GM21360 (cell line): ENCODE measurements at regions not wholly inside any gene's neighbourhood (a gene's known extent, or its start where the extent isn't known, plus 50 kb on each side); places are given as distances from the start of the nearest gene placed in this dataset.
"Not testable (repeated sequence)": the region's sequence is repeated elsewhere in the genome, so short reads cannot be mapped to it uniquely, and the experiment has no call there.

Experiments used
- ATAC-seq: cut with Tn5 transposase; IDR thresholded peaks from one replicate; pipeline ENCODE4 v1.9.1; 2021; ENCODE audit warnings: mild to moderate bottlenecking, moderate library complexity; ENCODE audit not compliant: unreplicated experiment

DNA sequence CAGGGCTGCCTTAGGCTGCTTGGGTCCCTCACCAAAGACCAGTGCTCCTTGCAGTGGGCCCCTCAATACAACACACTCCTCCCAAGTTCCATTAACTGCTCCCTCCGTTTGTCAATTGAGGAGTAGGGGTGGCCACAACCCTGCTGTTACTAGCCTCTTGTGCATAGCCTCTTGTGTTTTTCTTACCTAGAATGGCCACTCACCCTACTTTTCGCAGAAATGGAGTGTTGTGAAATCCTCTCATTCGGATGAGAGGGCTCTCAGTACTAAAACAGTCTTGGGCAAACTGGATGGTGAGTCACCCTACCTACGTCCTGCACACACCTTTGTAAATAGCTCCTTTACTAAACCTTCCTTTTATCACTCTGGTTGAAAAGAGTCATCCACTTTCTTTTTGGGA is 253.9 kb downstream of the OSR1 start:
- no peak for ATAC-seq

DNA sequence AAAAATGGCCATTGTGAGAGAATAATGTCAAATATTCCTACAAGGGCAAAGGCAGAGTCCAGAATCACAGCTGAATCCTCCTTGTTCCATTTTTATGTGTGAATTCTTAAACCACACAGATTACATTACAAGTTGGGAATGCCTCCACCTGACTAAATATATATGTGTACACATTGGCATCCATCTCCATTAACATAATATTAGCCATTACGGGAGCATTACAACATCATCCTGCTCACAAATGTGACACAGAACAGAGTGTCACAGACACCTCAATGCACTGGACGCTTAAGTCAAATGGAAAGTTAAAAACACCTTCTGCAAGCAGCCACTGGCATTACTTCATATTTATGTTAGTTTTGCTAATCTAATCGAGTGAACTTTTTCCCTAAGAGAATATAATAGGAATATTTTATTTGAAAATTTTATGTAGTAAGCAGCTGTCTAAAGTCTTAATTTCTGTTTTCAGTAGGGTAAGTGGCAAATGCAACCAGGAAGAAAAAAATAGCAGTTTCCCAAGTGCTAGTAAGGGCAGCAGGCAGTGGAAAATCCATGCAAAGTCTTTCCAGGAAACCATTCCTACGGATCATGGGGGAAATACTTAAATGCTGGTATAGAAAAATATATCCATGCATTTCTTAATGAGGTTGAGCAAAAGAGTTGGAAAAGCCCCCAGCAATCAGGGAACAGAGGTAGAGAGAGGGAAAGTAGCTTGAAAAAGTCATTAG is 255.6 kb downstream of the OSR1 start:
- no peak for ATAC-seq

DNA sequence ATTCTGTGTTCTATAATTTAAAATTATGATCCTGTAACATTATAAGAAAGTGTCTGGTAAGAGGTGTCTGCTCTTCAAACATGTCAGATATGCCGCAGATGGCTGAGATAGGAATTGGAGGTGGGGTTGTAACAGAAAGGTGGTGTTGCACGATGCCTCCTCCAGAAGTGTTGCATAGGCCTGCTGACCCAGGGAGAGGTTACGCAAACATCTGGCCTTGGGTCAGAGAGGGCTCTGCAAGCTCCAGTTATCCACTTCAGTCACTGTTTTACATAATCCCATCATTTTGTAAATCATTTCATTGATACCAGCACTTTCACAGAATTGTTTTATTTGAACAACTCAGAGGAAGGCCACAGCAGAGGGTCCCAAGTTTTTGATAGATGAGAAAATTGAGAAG is 256.5 kb downstream of the OSR1 start:
- no peak for ATAC-seq

DNA sequence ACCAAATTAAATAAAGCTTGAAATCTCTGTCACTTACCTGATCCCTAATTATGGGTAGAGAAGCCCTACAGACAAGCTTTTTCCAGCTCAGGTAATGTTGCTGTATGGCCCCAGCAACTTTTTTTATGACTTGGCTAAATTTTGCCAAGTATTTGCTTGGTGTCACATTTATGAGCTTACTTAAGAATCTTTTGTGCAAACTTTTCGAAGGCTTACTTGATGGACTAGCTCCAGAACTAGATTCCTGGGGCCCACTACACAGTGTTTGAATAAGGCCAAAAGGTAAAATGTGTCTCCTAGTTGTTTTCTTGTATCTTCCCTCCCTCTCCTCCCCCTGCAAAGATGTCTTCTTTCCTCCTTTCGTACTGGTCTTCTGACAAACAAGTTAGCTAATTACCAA is 257.9 kb downstream of the OSR1 start:
- no peak for ATAC-seq

DNA sequence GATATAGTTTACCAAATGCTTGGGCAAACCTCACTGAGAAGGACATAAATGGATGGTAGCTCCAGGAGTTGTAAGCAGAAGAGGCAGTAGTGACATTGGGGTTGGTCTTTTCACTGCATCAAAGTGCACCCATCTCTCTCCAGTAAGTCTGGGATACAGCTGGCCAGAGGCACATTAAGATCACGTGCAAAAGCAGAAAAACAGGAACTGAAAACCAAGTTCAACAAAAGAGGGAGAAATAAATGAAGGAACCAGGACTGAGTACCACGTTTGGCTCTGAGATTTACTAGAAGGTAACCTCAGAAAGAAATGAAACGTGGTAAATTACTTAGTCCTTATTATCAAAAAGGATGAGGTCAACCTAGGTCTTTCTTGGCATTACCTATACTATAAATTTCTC is 259.2 kb downstream of the OSR1 start:
- ATAC-seq: no peak

DNA sequence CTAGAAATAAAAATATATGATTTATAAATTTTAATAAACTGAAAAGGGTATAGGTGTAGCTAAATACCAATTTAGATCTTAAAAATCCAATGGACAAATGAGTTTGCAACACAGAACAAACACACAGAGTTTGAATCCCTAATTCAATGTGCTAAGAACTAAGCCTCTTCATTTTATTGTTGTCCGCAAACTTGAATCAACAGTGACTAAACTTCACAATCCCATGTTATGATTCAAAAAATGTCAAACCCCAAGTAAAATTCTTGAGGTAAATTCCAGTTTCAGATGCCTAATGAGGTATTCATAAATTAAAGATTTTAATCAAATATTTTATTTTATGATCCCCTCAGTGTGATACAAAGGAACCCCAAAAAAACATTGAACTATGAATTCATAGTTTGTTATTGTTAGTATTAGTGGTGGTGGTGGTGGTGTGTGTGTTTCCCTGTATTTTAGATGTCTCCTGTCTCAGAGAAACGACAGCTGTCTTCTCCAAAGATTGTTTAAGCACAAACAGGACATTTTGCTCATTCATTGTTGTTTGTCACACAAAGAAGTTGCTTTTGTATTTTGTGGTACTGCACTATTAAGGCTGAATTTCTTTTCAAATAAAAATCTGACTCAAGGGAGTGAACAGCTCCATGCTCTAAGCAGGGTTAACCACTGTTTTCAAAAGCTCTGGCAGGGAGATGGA is 259.8 kb downstream of the OSR1 start:
- no peak for ATAC-seq

DNA sequence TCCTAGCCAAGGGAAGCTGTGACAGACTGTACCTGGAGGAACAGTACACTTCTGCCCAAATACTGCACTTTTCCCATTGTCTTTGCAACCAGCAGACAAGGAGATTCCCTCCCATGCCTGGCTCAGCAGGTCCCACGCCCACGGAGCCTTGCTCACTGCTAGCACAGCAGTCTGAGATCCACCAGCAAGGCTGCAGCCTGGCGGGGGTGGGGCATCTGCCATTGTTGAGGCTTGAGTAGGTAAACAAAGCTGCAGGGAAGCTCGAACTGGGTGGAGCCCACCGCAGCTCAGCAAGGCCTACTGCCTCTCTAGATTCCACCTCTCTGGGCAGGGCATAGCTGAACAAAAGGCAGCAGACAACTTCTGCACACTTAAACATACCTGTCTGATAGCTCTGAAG is 268.9 kb downstream of the OSR1 start:
- not testable (repeated sequence) for ATAC-seq

DNA sequence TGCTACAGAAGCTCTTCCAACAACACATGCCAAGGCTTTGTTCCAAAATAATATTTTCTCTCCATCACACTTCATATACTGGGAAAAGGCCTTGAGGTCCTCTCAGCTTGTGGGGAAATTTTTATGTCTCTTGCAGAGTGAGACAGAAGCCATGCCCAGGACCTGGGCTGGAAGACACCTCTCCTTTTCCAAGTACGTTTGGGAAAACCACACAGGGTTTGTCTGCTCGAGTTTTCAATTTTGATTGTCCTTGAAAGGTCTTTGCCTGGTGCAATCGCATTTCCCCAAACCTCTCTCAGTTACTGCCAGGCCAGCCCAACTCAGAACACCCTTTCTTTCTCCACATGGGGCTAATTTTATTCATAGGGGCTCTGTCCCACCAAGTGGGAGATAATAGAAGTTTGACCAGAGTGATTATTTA is 272.2 kb downstream of the OSR1 start:
- no peak for ATAC-seq

DNA sequence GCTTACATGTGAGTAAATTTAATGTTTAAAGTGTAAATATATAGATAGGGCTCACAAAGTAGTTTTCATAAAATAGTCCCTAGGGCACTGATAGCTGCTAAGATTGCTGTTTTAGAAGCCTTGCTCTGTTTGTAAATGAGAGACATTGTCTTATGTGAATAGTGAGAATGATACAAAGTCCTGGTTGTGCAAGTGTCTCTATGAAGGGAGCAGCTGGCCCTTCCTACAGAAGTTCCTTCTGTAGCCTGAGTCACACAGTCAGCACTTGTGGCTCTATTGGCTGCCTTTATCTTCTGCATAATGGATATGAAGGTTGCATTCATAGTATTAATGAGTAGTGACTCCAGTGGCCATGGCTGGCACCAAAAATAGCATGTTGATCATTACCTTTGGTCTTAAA is 279.7 kb downstream of the OSR1 start:
- no peak for ATAC-seq

DNA sequence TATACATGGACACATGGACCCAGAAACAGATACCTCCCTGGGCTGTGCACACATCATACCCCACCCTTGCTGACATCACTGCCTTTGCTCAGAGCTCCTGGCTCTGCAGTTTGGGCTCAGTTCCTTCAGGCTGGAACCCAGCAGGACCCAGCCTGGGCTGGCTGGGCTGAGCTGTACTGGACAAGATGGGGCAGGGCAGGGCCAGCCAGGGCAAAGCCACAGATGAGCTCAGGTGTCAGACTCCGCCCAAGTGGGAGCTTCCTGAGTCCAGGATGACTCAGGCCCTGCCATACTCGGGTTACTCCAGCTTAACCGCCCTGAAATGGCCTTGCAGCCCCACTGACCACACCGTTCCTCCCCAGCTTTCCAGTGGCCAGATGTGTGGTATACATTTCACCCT is 284.9 kb downstream of the OSR1 start:
- ATAC-seq: no peak

DNA sequence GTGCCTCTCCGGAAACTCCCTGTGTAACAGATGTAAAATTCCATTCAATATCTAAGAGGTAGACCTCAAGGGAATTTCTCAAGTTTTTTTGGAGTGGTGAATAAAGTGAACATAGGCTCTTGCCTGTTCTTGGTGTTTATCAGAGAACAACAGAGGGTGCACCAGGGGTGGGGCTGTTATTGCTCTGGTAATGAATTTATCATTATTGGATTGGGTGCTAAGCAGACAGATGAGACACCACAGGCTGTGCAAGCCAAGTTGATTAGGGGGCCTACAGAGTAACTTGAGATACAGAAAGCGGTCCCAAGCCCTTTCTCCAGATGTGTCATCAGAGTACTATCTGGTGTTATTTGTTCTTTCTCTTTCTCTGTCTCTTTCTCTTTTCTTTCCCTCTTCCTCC is 286.3 kb downstream of the OSR1 start:
- no peak for ATAC-seq

DNA sequence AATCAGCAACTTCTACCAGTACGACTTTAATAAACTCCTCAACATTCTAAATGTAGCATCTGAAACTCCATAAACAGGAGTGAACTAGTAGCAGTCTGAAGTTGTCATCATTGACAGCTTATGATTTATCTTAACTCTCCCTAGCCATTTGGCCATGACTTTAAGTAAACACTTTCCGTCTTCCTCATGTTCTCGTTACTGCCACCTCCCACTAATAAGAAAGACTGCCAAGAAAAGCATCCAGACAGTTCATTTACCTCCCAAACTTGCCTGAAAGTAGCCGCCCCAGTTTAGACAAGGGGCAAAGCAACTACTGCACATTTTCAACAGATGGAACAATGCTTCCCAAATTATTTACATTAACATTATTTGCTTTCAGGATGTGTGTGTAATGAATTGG is 287.5 kb downstream of the OSR1 start:
- no peak for ATAC-seq

DNA sequence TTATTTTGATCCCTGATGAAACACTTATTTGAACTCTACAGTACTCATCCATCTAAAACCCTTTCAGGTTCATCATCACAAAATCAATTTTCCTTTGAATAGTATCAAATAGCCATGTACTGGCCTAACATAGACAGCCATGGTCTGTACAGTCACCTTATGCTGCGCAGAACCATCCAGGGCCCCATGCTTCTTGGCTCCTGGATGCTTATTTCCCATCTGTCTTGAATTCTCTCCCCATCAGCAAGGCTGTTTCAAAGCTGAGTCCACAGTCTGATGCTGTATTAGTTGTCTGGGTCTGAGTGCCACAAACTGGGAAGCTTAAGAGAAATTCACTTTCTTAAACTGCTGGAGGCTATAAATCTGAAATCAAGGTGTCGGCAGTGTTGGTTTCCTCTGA is 290.2 kb downstream of the OSR1 start:
- ATAC-seq: no peak

DNA sequence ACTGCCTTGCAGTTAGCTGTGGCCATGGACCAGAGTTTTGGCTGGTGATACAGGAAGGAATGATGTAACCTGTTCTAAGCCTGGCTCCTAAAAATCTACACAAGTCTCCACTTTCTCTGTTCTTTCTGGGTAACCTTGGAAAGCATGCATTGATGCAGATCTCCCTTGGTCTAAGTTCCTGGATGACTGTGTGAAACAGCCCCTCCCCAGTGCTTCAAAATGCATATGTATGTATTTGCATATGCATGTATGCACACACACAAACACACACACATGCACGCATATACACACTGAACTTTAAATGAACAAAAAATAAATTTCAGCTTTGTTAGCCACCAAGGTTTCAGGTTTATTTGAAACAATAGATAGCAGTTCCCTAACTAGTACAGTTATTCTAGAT is 296.1 kb downstream of the OSR1 start:
- ATAC-seq: no peak

DNA sequence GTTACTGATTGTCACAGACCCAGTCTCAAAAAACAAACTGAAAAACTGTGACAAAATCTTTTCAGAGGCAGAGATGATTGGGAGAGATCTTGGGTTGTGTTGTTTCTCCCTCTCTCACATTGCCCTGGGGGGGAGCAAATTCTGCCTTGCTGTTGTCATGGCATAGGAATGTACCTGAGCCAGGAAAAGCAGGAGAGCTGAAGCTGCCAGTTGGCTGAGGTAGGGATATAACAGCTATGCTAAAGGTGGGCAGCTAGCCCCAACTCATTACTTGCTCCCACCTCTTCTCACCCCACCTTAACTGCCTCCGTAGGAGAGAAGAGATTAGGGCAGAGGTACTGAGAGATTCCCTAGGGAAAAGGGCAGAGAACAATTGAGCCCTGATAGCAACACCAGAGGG is 299.3 kb downstream of the OSR1 start:
- no peak for ATAC-seq

DNA sequence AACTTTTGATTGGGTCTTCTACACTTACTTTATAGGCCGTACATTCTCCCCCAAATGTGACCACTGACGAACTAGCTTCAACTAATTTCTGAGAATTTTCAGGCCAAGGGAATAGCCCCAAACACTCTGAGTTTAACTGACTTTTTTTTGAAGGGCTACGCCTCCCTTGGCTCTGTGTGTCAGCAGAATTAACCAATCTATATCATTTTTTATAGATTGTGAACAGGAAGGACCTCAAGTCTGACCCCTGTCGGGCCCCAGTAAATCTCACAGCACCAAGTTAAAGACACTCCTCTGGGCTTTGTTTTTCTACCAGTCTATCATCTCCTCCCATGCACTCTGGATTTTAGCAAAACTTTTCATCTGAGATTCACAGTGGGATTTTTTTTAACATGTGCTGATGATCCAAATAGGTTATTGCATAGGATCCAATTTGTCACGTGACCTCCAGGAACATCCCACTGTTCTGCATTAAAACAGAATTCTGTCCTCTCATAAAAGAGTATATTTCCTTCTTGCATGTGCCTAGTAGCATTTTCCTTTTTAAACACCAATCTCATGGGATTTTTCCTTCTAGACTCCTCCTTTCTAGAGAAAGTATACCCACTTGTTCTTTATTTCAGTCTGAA is 307.1 kb downstream of the OSR1 start:
- no peak for ATAC-seq

DNA sequence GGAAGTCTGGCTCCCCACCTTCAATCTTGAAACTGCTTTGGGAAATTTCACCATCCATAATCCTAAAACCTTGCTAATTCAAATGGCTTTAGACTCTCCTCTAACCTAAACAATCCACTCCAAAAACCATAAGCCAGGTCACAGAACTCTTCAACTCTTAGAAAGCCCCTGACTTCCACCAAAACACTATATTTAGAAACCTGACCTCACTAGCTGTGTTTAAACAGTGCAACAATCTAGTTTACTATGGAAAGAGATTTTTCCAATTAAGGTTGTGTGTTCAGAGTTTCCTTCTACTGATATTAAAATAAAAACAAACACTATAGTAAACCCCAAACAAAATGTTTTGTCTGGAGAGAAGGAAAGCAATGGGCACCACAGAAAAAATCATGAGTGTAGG is 308.1 kb downstream of the OSR1 start:
- no peak for ATAC-seq

DNA sequence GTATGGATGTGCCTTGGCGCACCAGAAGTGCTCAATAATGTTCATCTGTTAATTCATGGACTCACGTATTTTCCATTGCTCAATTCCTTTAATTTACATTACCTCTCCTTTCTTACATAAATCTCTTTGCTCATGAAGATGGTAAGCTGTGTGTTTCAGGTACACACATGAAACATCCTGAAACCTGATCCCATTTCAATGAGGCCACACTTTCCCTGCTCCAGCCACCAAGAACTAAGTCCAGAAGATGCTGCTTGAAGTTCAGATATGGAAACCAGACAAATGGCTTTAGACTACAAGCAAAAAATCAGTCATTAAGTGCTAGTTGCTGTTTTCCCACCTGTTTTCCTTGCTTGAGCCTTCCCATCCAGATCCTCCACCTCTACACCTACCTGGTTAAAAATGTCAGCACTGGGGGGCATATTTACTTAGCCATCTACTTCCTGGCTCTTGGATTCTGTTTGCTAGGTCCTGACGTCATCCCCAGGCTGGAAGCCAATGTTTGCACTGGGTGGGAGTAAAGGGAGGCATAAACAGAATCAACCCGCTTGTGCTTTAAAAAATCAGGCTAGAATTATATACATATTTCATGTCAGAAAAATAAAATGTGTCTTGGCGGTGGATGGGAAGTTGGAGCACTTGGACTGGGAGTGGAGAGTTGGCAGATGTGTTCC is 309.7 kb downstream of the OSR1 start:
- no peak for ATAC-seq

DNA sequence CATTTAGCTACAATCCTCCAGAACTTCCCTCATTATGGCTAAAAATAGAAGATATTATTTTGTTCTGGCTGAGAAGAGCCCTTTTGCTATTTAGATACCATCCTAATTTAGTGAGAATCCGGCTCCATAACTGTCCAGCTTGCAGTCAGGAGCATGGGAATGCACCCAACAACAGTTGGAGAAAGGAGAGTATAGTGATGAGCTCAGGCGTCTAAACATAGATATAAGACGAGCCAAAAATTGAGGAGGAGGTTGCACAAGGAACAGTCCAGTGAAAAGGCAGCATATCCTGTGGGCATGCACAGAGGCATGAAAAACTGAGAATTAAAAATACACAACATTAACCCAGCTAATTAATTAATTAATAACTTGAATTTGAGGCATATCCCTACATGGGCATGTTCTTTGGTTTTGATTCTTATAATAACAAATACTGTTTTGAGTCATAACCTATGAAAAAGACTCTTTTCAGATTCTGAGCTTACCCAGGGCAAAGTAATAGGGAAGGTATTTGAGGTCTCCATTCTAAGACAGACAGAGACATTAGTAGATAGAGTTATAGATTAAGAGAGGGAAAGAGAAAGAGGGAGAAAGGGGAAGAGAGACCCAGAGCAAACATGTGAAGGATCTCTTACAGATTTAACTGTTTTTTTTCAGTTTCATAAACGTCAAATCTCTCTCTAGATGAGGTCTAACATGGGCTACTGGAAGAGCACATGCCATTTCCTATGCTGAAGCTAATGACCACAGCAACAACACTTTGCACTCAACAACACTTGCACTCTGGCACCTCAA is 311.2 kb downstream of the OSR1 start:
- peak; percentile 84 for ATAC-seq

DNA sequence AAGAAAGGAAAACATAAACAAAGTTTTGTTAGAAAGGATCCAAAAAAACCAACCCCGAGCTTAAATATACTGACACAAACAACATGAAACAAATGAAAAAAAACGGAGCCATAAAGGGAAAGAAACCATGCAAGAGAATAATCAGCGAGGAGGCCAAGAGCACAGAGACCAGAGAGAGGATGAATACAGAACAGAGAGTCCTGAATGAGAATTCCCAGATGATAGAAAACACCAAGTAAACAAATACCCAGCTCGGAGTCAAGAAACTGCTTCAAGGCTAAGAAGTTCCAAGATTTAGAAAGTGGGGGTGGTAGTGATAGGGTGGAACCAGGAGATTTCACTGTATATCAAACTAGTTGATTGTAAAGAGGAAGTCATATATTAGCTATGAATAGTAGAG is 313.3 kb downstream of the OSR1 start:
- no peak for ATAC-seq

DNA sequence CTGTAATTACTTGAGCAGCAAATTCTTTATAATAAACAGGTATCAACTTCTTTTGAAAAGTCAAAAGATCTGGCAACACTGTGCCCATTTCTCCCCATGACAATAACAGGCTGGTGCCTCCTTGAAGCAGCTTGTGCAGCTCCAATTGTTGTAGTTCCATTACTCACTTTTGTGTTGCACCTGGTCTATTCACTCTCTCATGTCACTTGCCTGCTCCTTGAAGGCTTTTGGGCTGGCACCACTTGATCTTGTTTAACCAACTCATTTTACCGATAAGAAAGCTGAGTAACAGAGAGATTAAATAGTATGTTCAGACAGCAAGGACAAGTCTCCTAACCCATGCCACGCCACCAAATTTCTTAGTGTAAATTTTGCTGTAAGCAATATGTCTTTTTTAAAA is 314.5 kb downstream of the OSR1 start:
- ATAC-seq: no peak
